ENCODE measurements at regions not wholly inside any gene's neighbourhood (a gene's known extent, or its start where the extent isn't known, plus 50 kb on each side); places are given as distances from the start of the nearest gene placed in this dataset.

GRCh38 chr18:11429876-11430275, 179.5 kb upstream of the SLC35G4 start:
- Mint-ChIP-seq H3K27me3 (ENCODE audit: insufficient read depth) (peaks cover 1% of the 10 kb centered on the region), H3K4me1 (ENCODE audit: low read depth) (no peaks in the 10 kb centered on the region), H3K27ac (no peak overlapping the region), H3K4me3 (no peak overlapping the region), H3K36me3 (ENCODE audit: low read depth) (no peaks in the 10 kb centered on the region), H3K9me3 (peaks cover 7% of the 10 kb centered on the region)
- DNase-seq = no peak
- TF ChIP-seq, protein P1, sequence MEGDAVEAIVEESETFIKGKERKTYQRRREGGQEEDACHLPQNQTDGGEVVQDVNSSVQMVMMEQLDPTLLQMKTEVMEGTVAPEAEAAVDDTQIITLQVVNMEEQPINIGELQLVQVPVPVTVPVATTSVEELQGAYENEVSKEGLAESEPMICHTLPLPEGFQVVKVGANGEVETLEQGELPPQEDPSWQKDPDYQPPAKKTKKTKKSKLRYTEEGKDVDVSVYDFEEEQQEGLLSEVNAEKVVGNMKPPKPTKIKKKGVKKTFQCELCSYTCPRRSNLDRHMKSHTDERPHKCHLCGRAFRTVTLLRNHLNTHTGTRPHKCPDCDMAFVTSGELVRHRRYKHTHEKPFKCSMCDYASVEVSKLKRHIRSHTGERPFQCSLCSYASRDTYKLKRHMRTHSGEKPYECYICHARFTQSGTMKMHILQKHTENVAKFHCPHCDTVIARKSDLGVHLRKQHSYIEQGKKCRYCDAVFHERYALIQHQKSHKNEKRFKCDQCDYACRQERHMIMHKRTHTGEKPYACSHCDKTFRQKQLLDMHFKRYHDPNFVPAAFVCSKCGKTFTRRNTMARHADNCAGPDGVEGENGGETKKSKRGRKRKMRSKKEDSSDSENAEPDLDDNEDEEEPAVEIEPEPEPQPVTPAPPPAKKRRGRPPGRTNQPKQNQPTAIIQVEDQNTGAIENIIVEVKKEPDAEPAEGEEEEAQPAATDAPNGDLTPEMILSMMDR (IDR thresholded peaks at IDR 0.05) = no peak

DNA sequence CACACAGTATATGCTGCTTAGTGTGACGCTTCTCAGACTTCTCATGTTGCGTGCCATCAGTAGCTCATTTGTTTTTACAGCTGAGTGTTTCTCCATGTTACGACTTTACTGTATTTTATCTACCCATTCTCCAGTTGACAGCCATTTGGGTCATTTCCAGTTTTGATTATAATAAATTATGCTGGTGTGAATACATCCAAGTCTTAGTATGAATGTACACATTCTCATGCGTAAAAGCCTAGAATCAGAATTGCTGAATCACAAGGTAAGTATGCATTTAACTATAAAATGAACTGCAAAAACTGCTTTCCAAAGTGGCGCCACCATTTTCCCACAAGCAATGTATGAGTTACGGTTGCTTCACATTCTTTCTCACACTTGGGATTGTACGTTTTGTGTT, 184.2 kb upstream of the SLC35G4 start:
- Mint-ChIP-seq H3K4me3 (no peak overlapping the region), H3K27ac (no peak overlapping the region)

GRCh38 chr18:11419338-11419737, 190.1 kb upstream of the SLC35G4 start:
- H3K27me3 Mint-ChIP-seq (ENCODE audit: insufficient read depth) = peaks cover 2% of the 10 kb centered on the region; the same call in 1 of the 2 replicates
- no peaks in the 10 kb centered on the region for H3K9me3 Mint-ChIP-seq
- TF ChIP-seq, protein P1 (IDR thresholded peaks at IDR 0.05) = no peak

More for the DNA sequence above, 184.2 kb upstream of the SLC35G4 start:
- TF ChIP-seq, protein P1 (IDR thresholded peaks at IDR 0.05) = no peak
- Mint-ChIP-seq H3K36me3 (ENCODE audit: low read depth) (no peaks in the 10 kb centered on the region), H3K4me1 (ENCODE audit: low read depth) (no peaks in the 10 kb centered on the region), H3K27me3 (ENCODE audit: insufficient read depth) (peaks cover 1% of the 10 kb centered on the region; the same call in 1 of the 2 replicates), H3K9me3 (no peaks in the 10 kb centered on the region)
- DNase-seq = no peak

GRCh38 chr18:11412811-11413210, 196.6 kb upstream of the SLC35G4 start:
- Mint-ChIP-seq H3K36me3 (ENCODE audit: low read depth) (no peaks in the 10 kb centered on the region), H3K4me3 (no peak overlapping the region), H3K27me3 (ENCODE audit: insufficient read depth) (0 out of 2 replicates have a peak, but pooled peaks cover 2% of the 10 kb centered on the region), H3K4me1 (ENCODE audit: low read depth) (peaks cover 9% of the 10 kb centered on the region; the same call in 1 of the 2 replicates), H3K27ac (no peak overlapping the region), H3K9me3 (no peaks in the 10 kb centered on the region)
- TF ChIP-seq, protein P1 (IDR thresholded peaks at IDR 0.05) = no peak
- DNase-seq = no peak

More at GRCh38 chr18:11419338-11419737, 190.1 kb upstream of the SLC35G4 start:
- Mint-ChIP-seq H3K36me3 (ENCODE audit: low read depth) (no peaks in the 10 kb centered on the region), H3K27ac (no peak overlapping the region), H3K4me3 (no peak overlapping the region), H3K4me1 (ENCODE audit: low read depth) (no peaks in the 10 kb centered on the region)
- no peak for DNase-seq

GRCh38 chr18:11411048-11411447, 198.3 kb upstream of the SLC35G4 start:
- Mint-ChIP-seq H3K27ac (no peak overlapping the region), H3K27me3 (ENCODE audit: insufficient read depth) (no peaks in the 10 kb centered on the region), H3K36me3 (ENCODE audit: low read depth) (no peaks in the 10 kb centered on the region), H3K4me3 (no peak overlapping the region), H3K4me1 (ENCODE audit: low read depth) (peaks cover 14% of the 10 kb centered on the region; the same call in 1 of the 2 replicates), H3K9me3 (no peaks in the 10 kb centered on the region)
- TF ChIP-seq, protein P1 (IDR thresholded peaks at IDR 0.05) = no peak
- no peak for DNase-seq

Measured in HFFc6 (cell line).